Cerebellar nuclear complex (tissue), 1 donor: ENCODE measurements at regions not wholly inside any gene's neighbourhood (a gene's known extent, or its start where the extent isn't known, plus 50 kb on each side); places are given as distances from the start of the nearest gene placed in this dataset.
"Not testable (repeated sequence)": the region's sequence is repeated elsewhere in the genome, so short reads cannot be mapped to it uniquely, and the experiment has no call there.

Experiments
- DNase-seq, 2 experiments: peaks; one replicate each; lab custom pipeline; 2025; lab: John Stamatoyannopoulos, UW

GRCh38 chr21:24514081-24514733, 1093.1 kb downstream of the MRPL39 start:
- DNase-seq: no peak

GRCh38 chr21:24509131-24509530, 1098.2 kb downstream of the MRPL39 start:
- no peak for DNase-seq

- DNase-seq: no peak
Observed at GRCh38 chr21:24486973-24487372, 1120.3 kb downstream of the MRPL39 start.

- not testable (repeated sequence) for DNase-seq
Observed at GRCh38 chr21:24483361-24483760, 1123.9 kb downstream of the MRPL39 start.

- no peak for DNase-seq
Observed at GRCh38 chr21:24470852-24471251, 1136.4 kb downstream of the MRPL39 start.

GRCh38 chr21:24456358-24456757, 1150.9 kb downstream of the MRPL39 start:
- no peak for DNase-seq

GRCh38 chr21:24450119-24450518, 1157.2 kb downstream of the MRPL39 start:
- DNase-seq: no peak

GRCh38 chr21:24445517-24445916, 1161.8 kb downstream of the MRPL39 start:
- no peak for DNase-seq

- DNase-seq: no peak
Observed at GRCh38 chr21:24444736-24445135, 1162.5 kb downstream of the MRPL39 start.

GRCh38 chr21:24436236-24436635, 1171.0 kb downstream of the MRPL39 start:
- DNase-seq: no peak

- no peak for DNase-seq
Observed at GRCh38 chr21:24428591-24429199, 1178.6 kb downstream of the MRPL39 start.

- no peak for DNase-seq
Observed at GRCh38 chr21:24424776-24425175, 1182.5 kb downstream of the MRPL39 start.

- no peak for DNase-seq
Observed at GRCh38 chr21:24423546-24423945, 1183.7 kb downstream of the MRPL39 start.

GRCh38 chr21:24420689-24421088, 1186.6 kb downstream of the MRPL39 start:
- DNase-seq: no peak

GRCh38 chr21:24419641-24420040, 1187.6 kb downstream of the MRPL39 start:
- DNase-seq: not testable (repeated sequence)

- no peak for DNase-seq
Observed at GRCh38 chr21:24418671-24419070, 1188.6 kb downstream of the MRPL39 start.

- DNase-seq: no peak
Observed at GRCh38 chr21:24411429-24411828, 1195.9 kb downstream of the MRPL39 start.

GRCh38 chr21:24403221-24403620, 1204.1 kb downstream of the MRPL39 start:
- DNase-seq: no peak

GRCh38 chr21:24395320-24395923, 1211.9 kb downstream of the MRPL39 start:
- DNase-seq: no peak

GRCh38 chr21:24375201-24375600, 1232.1 kb downstream of the MRPL39 start:
- DNase-seq: no peak

- DNase-seq: no peak
Observed at GRCh38 chr21:24372506-24372905, 1234.8 kb downstream of the MRPL39 start.

- DNase-seq: no peak
Observed at GRCh38 chr21:24369746-24370145, 1237.5 kb downstream of the MRPL39 start.

GRCh38 chr21:24369278-24369677, 1238.0 kb downstream of the MRPL39 start:
- DNase-seq: no peak
